Keratinocyte (primary cell): ENCODE measurements at regions not wholly inside any gene's neighbourhood (a gene's known extent, or its start where the extent isn't known, plus 50 kb on each side); places are given as distances from the start of the nearest gene placed in this dataset.

ENCODE experiments used
- DNase-seq: peaks from one replicate; pipeline ENCODE4 v3.0.0-alpha.2; 2011; ENCODE audit warnings: low read depth, missing footprints, low spot score
- FAIRE-seq: peaks from 2 replicates; lab custom pipeline; 2011; peaks lifted over from hg19 to GRCh38; lab: Jason Lieb, UNC
- H2AFZ ChIP-seq: 2 replicates; pipeline ENCODE4 v1.6.0; 2012; ENCODE audit warnings: low read length, control low read depth, inconsistent platforms; ENCODE audit not compliant: control insufficient read depth
- H3K27ac ChIP-seq: 2 replicates; pipeline ENCODE4 v1.5.1; 2011; ENCODE audit warnings: low read length; ENCODE audit not compliant: control insufficient read depth, insufficient read depth
- H3K27me3 ChIP-seq: 3 replicates; pipeline ENCODE4 v1.6.0; 2011; ENCODE audit warnings: low read length; ENCODE audit not compliant: control insufficient read depth, insufficient read depth; ENCODE audit errors: extremely low read depth
- H3K36me3 ChIP-seq, 2 experiments: 2 replicates in 1 of 2; 3 replicates in 1 of 2; pipeline ENCODE4 v1.5.1; 2011; ENCODE audit warnings: low read length in 2 of 2, mild to moderate bottlenecking in 1 of 2; ENCODE audit not compliant: control insufficient read depth in 2 of 2, insufficient read depth in 2 of 2; ENCODE audit errors: extremely low read depth in 1 of 2
- H3K4me1 ChIP-seq: 3 replicates; pipeline ENCODE4 v1.5.1; 2011; ENCODE audit warnings: low read length; ENCODE audit not compliant: control insufficient read depth, insufficient read depth; ENCODE audit errors: extremely low read depth
- H3K4me2 ChIP-seq: 3 replicates; pipeline ENCODE4 v1.6.0; 2011; ENCODE audit warnings: low read depth, low read length; ENCODE audit not compliant: control insufficient read depth, insufficient read depth; ENCODE audit errors: extremely low read depth
- H3K4me3 ChIP-seq, 3 experiments: fragments of 200-600 bp in 1 of 3; sonication (generic) in 1 of 3; 2 replicates in 2 of 3; 3 replicates in 1 of 3; pipeline ENCODE4 v1.5.1; 2011 to 2016; ENCODE audit warnings: low read length in 3 of 3, mild to moderate bottlenecking in 3 of 3, control low read depth in 2 of 3, inconsistent platforms in 1 of 3, low read depth in 1 of 3, mixed read lengths in 1 of 3, mixed run types in 1 of 3, moderate library complexity in 1 of 3; ENCODE audit not compliant: control insufficient read depth in 2 of 3, insufficient read depth in 2 of 3; ENCODE audit errors: extremely low read depth in 1 of 3
- H3K79me2 ChIP-seq: 2 replicates; pipeline ENCODE4 v1.6.0; 2012; ENCODE audit warnings: low read length; ENCODE audit not compliant: control insufficient read depth, insufficient read depth
- H3K9ac ChIP-seq: 3 replicates; pipeline ENCODE4 v1.6.0; 2011; ENCODE audit warnings: low read length; ENCODE audit not compliant: control insufficient read depth, insufficient read depth; ENCODE audit errors: extremely low read depth
- H3K9me1 ChIP-seq: 3 replicates; pipeline ENCODE4 v1.6.0; 2011; ENCODE audit warnings: low read length; ENCODE audit not compliant: control insufficient read depth, insufficient read depth; ENCODE audit errors: extremely low read depth
- H3K9me3 ChIP-seq: 2 replicates; pipeline ENCODE4 v1.5.1; 2012; ENCODE audit warnings: low read depth, low read length; ENCODE audit not compliant: control insufficient read depth
- H4K20me1 ChIP-seq: 3 replicates; pipeline ENCODE4 v1.6.0; 2011; ENCODE audit warnings: low read length; ENCODE audit not compliant: control insufficient read depth, insufficient read depth; ENCODE audit errors: extremely low read depth
- EZH2 ChIP-seq: IDR thresholded peaks from one replicate; pipeline ENCODE4 v1.6.1; 2012; ENCODE audit warnings: inconsistent platforms, mild to moderate bottlenecking, low read length, moderate library complexity
- dilution Hi-C: fragments of 300-500 bp; cut with MboI; formaldehyde crosslinking; loops from one replicate; pipeline ENCODE4 v1.7.0; 2020; ENCODE audit warnings: low sequenced_read_pairs; ENCODE audit not compliant: extremely low pct_ligation_motif_present
- TF ChIP-seq, protein P1 (sequence below), 3 experiments: IDR thresholded peaks in 1 of 3; conservative IDR thresholded peaks in 1 of 3; optimal IDR thresholded peaks in 1 of 3; 2 replicates in 2 of 3; 3 replicates in 1 of 3; pipeline versions ENCODE3 to v1.5.1; 2011; ENCODE audit warnings: low read length in 3 of 3, mild to moderate bottlenecking in 3 of 3, moderate library complexity in 2 of 3, control low read depth in 1 of 3, inconsistent platforms in 1 of 3; ENCODE audit not compliant: insufficient read depth in 2 of 3; ENCODE audit errors: extremely low read depth in 1 of 3

DNA sequence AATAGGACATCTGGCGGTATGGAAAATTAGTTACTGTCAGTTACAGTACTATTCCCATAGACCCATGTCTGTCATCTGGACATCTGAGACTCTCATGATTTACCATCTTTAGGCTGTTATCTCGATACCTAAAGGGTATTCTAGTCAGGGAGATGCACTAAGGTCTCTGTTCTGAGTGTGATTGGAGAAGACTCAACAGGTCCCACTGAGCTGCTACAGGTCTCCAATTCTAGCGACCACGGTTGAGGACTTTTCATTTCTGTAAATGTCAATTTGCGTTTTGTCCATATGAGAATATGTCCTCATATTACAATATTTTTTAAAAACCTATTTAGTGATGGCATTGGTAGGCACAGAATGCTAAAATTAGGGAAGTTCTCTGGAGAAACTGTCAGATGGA, 1160.2 kb downstream of the TMEM121 start:
- no peaks in the 10 kb centered on the region for H3K4me1 ChIP-seq
- H3K27me3 ChIP-seq: no peaks in the 10 kb centered on the region
- no peaks in the 10 kb centered on the region for H3K9me1 ChIP-seq
- no peaks in the 10 kb centered on the region for H3K9me3 ChIP-seq
- H4K20me1 ChIP-seq: no peaks in the 10 kb centered on the region
- dilution Hi-C loops: no loop called here
- no peaks in the 10 kb centered on the region for H3K79me2 ChIP-seq
- TF ChIP-seq, protein P1, sequence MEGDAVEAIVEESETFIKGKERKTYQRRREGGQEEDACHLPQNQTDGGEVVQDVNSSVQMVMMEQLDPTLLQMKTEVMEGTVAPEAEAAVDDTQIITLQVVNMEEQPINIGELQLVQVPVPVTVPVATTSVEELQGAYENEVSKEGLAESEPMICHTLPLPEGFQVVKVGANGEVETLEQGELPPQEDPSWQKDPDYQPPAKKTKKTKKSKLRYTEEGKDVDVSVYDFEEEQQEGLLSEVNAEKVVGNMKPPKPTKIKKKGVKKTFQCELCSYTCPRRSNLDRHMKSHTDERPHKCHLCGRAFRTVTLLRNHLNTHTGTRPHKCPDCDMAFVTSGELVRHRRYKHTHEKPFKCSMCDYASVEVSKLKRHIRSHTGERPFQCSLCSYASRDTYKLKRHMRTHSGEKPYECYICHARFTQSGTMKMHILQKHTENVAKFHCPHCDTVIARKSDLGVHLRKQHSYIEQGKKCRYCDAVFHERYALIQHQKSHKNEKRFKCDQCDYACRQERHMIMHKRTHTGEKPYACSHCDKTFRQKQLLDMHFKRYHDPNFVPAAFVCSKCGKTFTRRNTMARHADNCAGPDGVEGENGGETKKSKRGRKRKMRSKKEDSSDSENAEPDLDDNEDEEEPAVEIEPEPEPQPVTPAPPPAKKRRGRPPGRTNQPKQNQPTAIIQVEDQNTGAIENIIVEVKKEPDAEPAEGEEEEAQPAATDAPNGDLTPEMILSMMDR (optimal IDR thresholded peaks at IDR 0.05 in 1 of 3, IDR thresholded peaks at IDR 0.05 in 1 of 3, conservative IDR thresholded peaks at IDR 0.05 in 1 of 3; ENCODE audit: extremely low read depth in 1 of 3, insufficient read depth in 2 of 3, low read length in 3 of 3): no peak
- no peak for TF ChIP-seq EZH2
- H3K27ac ChIP-seq: no peak overlapping the region
- H3K4me3 ChIP-seq: no peak overlapping the region
- H3K4me2 ChIP-seq: no peak overlapping the region
- no peak overlapping the region for H2AFZ ChIP-seq
- DNase-seq (no peak), FAIRE-seq (no peak)
- no peak overlapping the region for H3K9ac ChIP-seq
- H3K36me3 ChIP-seq: no peaks in the 10 kb centered on the region

DNA sequence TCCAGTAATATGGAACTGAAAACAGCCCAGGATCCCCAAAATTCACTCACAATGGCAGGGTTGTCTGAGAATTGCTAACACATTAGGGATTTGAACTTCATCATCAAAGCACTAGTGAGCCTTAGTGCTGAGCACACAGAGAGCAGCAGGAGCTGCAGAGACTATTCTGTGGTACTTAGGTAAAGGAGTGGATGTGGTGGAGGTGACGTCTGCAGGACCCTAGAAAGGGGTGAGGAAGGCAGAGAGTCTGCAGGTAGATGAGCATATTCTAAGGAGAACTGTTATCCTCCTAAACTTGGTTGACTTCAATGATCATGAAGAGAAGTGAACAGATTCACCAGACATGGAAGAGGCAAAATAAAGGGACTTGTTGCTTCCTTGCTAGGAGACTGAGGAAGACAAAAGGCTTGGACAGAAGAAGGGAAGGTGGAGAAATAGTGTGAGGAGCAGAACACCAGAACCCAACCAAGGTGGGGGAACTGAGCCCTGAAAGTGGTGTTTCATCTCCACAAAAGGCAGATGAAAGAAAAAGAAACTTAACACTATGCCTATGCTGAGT, 1164.0 kb downstream of the TMEM121 start:
- H3K79me2 ChIP-seq: no peaks in the 10 kb centered on the region
- FAIRE-seq: no peak
- no peak overlapping the region for H3K4me2 ChIP-seq
- H3K9me3 ChIP-seq: no peaks in the 10 kb centered on the region
- DNase-seq: no peak
- TF ChIP-seq EZH2: no peak
- TF ChIP-seq, protein P1 (optimal IDR thresholded peaks at IDR 0.05 in 1 of 3, IDR thresholded peaks at IDR 0.05 in 1 of 3, conservative IDR thresholded peaks at IDR 0.05 in 1 of 3; ENCODE audit: extremely low read depth in 1 of 3, insufficient read depth in 2 of 3, low read length in 3 of 3): no peak
- no peaks in the 10 kb centered on the region for H3K27me3 ChIP-seq
- no peak overlapping the region for H3K9ac ChIP-seq
- no peak overlapping the region for H3K4me3 ChIP-seq
- no peaks in the 10 kb centered on the region for H3K9me1 ChIP-seq
- no peak overlapping the region for H2AFZ ChIP-seq
- no peak overlapping the region for H3K27ac ChIP-seq
- dilution Hi-C loops: no loop called here
- H4K20me1 ChIP-seq: no peaks in the 10 kb centered on the region
- no peaks in the 10 kb centered on the region for H3K4me1 ChIP-seq
- no peaks in the 10 kb centered on the region for H3K36me3 ChIP-seq
